ENCODE measurements at regions not wholly inside any gene's neighbourhood (a gene's known extent, or its start where the extent isn't known, plus 50 kb on each side); places are given as distances from the start of the nearest gene placed in this dataset.
"Not testable (repeated sequence)": the region's sequence is repeated elsewhere in the genome, so short reads cannot be mapped to it uniquely, and the experiment has no call there.

GRCh38 chr16:29141586-29142324 is 156.9 kb downstream of the LAT start:
- no peak for TF ChIP-seq CTCF (IDR thresholded peaks at IDR 0.05)
- no peak for TF ChIP-seq POLR2A (IDR thresholded peaks at IDR 0.05)
- peak in 1 of 2 donors; percentile 72 for DNase-seq (ENCODE audit: low spot score in 2 of 2)
- 79 to 82% methylated on average over 33 to 35 of the region's 35 CpGs for WGBS, 2 donors
- intact Hi-C loops (cut with DNase I; ENCODE audit: low total_unique reads) = no loop called here
- no peak overlapping the region for H3K4me3 ChIP-seq (ENCODE audit: low read depth, poor library complexity, severe bottlenecking)

- H3K4me3 ChIP-seq (ENCODE audit: low read depth, poor library complexity, severe bottlenecking); intact Hi-C loops (cut with DNase I; ENCODE audit: low total_unique reads): not testable (repeated sequence)
- WGBS, 2 donors = 87 to 89% methylated on average over 12 of the region's 12 CpGs
- peak in 1 of 2 donors; percentile 75 for DNase-seq (ENCODE audit: low spot score in 2 of 2)
Observed at GRCh38 chr16:29141121-29141520, 156.3 kb downstream of the LAT start.

- 68 to 70% methylated on average over 39 to 44 of the region's 44 CpGs for WGBS, 2 donors
- intact Hi-C loops (cut with DNase I; ENCODE audit: low total_unique reads); H3K4me3 ChIP-seq (ENCODE audit: low read depth, poor library complexity, severe bottlenecking): not testable (repeated sequence)
- DNase-seq (ENCODE audit: low spot score in 2 of 2) = peak in 1 of 2 donors; percentile 70
Observed at GRCh38 chr16:29139901-29140855, 155.3 kb downstream of the LAT start.

- no peak for DNase-seq (ENCODE audit: low spot score in 2 of 2)
- TF ChIP-seq CTCF (IDR thresholded peaks at IDR 0.05) = no peak
- no peak for TF ChIP-seq POLR2A (IDR thresholded peaks at IDR 0.05)
- intact Hi-C loops (cut with DNase I; ENCODE audit: low total_unique reads) = no loop called here
- 70 to 79% methylated on average over 9 to 16 of the region's 17 CpGs for WGBS, 2 donors
- H3K4me3 ChIP-seq (ENCODE audit: low read depth, poor library complexity, severe bottlenecking) = no peak overlapping the region
Observed at GRCh38 chr16:29139261-29139802, 154.5 kb downstream of the LAT start.

GRCh38 chr16:29138698-29139097 is 153.8 kb downstream of the LAT start:
- H3K4me3 ChIP-seq (ENCODE audit: low read depth, poor library complexity, severe bottlenecking); intact Hi-C loops (cut with DNase I; ENCODE audit: low total_unique reads): not testable (repeated sequence)
- 73 to 76% methylated on average over 8 to 11 of the region's 11 CpGs for WGBS, 2 donors
- peak in 1 of 2 donors; percentile 42 for DNase-seq (ENCODE audit: low spot score in 2 of 2)

- intact Hi-C loops (cut with DNase I; ENCODE audit: low total_unique reads); DNase-seq (ENCODE audit: low spot score in 2 of 2): not testable (repeated sequence)
Observed at GRCh38 chr16:29137894-29138662, 153.2 kb downstream of the LAT start.

GRCh38 chr16:29137461-29137860 is 152.6 kb downstream of the LAT start:
- 88 to 91% methylated on average over 7 of the region's 7 CpGs for WGBS, 2 donors
- DNase-seq (ENCODE audit: low spot score in 2 of 2); H3K4me3 ChIP-seq (ENCODE audit: low read depth, poor library complexity, severe bottlenecking); intact Hi-C loops (cut with DNase I; ENCODE audit: low total_unique reads): not testable (repeated sequence)

More at GRCh38 chr16:29137894-29138662, 153.2 kb downstream of the LAT start:
- H3K4me3 ChIP-seq (ENCODE audit: low read depth, poor library complexity, severe bottlenecking) = not testable (repeated sequence)
- WGBS, 2 donors = 84 to 85% methylated on average over 24 to 26 of the region's 26 CpGs

GRCh38 chr16:29136916-29137315 is 152.1 kb downstream of the LAT start:
- H3K4me3 ChIP-seq (ENCODE audit: low read depth, poor library complexity, severe bottlenecking); intact Hi-C loops (cut with DNase I; ENCODE audit: low total_unique reads); DNase-seq (ENCODE audit: low spot score in 2 of 2): not testable (repeated sequence)
- 78 to 90% methylated on average over 6 to 8 of the region's 8 CpGs for WGBS, 2 donors

- intact Hi-C loops (cut with DNase I; ENCODE audit: low total_unique reads); H3K4me3 ChIP-seq (ENCODE audit: low read depth, poor library complexity, severe bottlenecking); DNase-seq (ENCODE audit: low spot score in 2 of 2): not testable (repeated sequence)
- WGBS, 2 donors = 92 to 99% methylated on average over 4 of the region's 4 CpGs
Observed at GRCh38 chr16:29136046-29136696, 151.3 kb downstream of the LAT start.

- intact Hi-C loops (cut with DNase I; ENCODE audit: low total_unique reads); H3K4me3 ChIP-seq (ENCODE audit: low read depth, poor library complexity, severe bottlenecking); DNase-seq (ENCODE audit: low spot score in 2 of 2): not testable (repeated sequence)
- WGBS, 2 donors = 94% methylated on average over 3 to 4 of the region's 6 CpGs
Observed at GRCh38 chr16:29135098-29135497, 150.2 kb downstream of the LAT start.

- H3K4me3 ChIP-seq (ENCODE audit: low read depth, poor library complexity, severe bottlenecking); DNase-seq (ENCODE audit: low spot score in 2 of 2); intact Hi-C loops (cut with DNase I; ENCODE audit: low total_unique reads): not testable (repeated sequence)
- 76 to 77% methylated on average over 25 of the region's 25 CpGs for WGBS, 2 donors
Observed at GRCh38 chr16:29133681-29134430, 149.0 kb downstream of the LAT start.
